ENCODE measurements at regions not wholly inside any gene's neighbourhood (a gene's known extent, or its start where the extent isn't known, plus 50 kb on each side); places are given as distances from the start of the nearest gene placed in this dataset.

DNA sequence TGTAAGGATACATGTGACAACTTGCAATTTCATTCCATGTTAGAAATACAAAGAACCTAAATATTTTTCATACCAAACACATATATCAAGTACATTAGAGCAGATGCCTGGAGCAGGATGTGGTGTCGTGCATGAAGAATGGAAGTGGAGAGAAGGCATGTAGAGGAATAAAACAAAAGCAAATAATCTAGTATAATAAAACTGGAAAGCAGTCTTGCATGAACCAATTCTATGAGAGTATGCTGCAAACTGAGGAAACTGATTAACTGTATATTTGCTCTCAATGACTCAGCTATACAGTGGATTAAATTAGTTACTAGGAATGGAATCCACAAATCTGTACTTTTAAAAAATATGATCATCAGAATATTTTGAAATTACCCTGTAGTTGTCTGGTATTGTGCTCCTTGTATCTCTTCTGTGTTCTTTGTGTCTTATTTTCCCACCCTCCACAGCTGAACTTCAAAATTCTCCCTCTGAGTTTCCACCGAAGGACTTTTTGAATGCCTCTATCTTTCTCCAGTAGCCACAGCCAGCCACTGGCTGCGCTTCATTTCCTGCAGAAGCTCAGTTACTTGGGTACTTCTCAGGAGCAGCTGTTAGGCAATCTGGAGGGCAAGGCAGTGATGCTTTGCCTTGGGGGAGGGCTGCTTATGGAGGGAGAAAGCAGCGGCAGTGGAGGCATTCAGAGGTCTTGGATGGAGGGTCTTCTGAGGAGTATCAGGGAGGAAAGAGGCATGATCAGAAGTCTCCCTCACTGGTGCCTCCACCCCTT, 608.0 kb downstream of the BRINP1 start:
- DNase-seq (ENCODE audit: low spot score) = no peak

GRCh38 chr9:118767571-118767970, 601.7 kb downstream of the BRINP1 start:
- DNase-seq (ENCODE audit: low spot score) = no peak

GRCh38 chr9:118782790-118783463, 586.3 kb downstream of the BRINP1 start:
- DNase-seq (ENCODE audit: low spot score) = no peak

DNA sequence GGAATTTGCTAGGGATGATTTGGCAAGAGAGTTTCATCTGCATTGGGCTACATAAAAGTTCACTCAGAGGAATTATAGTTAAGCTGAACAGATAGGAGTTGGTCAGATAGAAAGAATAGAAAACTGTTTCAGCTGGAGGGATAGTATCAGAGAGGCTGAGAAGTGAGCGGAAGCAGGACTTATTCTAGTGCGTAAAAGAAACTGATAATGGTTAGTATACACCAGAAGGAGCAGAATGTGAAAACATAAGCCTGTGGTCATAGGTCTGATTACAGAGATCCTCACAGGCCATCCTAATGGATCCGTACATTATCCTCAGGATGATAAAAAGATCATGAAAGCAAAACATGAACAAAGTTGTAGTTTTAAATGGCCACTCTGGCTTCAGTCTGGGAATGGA, 585.2 kb downstream of the BRINP1 start:
- no peak for DNase-seq (ENCODE audit: low spot score)

DNA sequence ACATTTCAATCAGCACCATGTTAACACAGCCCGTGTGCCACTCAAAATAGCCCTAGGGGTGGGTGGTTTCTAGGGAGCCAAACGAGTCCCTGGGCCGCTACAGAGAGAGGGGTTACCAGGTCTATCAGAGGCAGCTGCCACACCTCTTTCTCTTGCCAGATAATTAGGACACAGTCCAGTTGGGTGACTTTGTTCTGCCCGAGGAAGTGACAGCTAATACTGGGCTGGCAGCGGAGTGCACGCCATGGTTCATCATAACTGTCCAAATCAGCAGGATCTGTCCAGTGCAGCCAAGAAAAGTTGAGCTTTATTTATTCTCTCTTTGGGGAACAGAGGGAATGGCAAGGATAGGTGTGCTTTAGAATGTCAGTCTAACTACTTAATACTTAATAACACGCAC, 583.8 kb downstream of the BRINP1 start:
- DNase-seq (ENCODE audit: low spot score) = no peak

DNA sequence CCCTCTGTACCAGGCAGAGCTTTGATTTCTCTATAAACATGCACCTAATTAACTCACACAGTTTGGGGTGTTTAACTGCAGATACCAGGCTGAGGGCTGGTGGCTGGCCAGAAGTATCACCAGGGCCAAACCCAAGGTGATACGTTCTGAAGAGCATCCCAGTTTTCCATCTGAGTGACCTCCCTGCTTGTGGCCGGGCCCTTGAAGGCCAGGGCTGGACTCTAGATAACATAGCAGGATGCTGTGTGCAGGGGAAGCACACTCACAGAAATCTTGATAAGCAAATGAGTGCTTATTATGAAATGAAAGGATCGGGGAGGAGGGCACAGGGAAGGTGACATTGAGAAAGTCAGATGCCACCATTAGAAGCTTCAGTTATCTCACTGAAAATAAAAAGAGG, 582.4 kb downstream of the BRINP1 start:
- DNase-seq (ENCODE audit: low spot score) = no peak

DNA sequence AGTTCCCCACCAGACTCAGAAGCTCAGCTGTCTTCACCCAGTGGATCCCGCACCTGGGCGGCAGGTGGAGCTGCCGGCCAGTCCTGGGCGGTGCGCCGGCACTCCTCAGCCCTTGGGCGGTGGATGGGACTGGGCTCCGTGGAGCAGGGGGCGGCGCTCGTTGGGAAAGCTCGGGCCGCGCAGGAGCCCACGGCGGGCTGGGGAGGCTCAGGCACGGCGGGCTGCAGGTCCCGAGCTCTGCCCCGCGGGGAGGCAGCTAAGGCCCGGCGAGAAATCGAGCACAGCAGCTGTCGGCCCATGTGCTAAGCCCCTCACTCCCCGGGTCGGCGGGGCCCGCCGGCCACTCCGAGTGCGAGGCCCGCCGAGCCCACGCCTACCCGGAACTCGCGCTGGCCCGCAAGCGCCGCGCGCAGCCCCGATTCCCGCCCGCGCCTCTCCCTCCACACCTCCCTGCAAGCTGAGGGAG, 560.0 kb downstream of the BRINP1 start:
- no peak for DNase-seq (ENCODE audit: low spot score)

GRCh38 chr9:118829334-118829733, 539.9 kb downstream of the BRINP1 start:
- DNase-seq (ENCODE audit: low spot score) = peak; percentile 13

DNA sequence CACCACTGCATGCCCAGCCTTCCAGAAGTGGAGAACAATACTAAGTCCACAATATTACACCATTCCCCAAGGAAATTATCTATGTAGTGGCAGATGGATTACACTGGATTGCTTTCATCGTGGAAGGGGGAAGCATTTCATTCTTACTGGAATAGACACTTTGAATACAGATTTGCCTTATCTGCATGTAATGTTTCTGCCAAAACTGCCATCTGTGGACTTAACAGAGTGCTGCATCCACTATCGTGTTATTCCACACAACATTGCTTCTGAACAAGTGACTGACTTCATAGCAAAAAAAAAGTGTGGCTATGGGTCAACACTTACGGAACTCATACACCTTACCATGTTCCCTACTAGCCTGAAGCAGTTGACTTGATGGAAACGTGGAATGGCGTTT, 536.9 kb downstream of the BRINP1 start:
- DNase-seq (ENCODE audit: low spot score) = no peak

GRCh38 chr9:118836891-118837290, 532.3 kb downstream of the BRINP1 start:
- no peak for DNase-seq (ENCODE audit: low spot score)

DNA sequence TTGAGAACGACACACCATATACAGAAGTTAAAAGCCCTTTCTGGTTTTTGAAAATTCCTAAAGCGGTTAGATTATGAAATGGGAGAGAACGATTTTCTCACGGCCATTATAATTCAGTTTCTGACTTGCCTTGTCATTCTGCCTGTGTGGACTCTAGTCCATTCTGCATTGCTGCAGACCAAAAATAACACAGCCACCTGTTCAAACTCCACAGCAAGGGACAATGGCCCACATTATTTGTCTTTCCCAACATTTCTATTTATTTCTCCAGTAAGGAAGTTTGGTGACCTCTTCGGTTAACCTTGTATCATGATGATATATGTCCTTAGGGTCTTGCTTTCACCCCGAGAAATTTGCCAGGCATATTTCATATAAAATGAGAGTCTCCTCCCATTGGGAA, 497.7 kb downstream of the BRINP1 start:
- no peak for DNase-seq (ENCODE audit: low spot score)

- DNase-seq (ENCODE audit: low spot score) = peak; percentile 67
Observed at GRCh38 chr9:118882684-118883083, 486.6 kb downstream of the BRINP1 start.

DNA sequence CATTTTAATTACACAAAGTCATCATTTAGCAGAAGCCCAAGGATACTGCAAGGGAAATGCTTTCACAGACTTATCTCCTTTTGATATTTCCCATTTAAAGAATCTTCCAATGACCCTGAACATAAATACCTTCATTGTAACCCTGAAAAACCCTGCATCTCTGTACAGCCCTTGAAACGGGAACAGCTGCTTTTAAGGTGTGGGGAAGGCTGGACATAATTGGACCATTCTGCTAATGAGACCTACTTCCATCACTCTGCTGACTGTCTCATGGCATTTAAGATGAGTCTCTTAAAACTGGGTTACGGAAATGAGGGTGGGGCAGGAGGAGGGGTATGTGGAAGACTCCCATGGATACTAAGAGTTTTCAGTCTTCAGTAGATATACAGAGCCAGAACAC, 485.8 kb downstream of the BRINP1 start:
- no peak for DNase-seq (ENCODE audit: low spot score)

DNA sequence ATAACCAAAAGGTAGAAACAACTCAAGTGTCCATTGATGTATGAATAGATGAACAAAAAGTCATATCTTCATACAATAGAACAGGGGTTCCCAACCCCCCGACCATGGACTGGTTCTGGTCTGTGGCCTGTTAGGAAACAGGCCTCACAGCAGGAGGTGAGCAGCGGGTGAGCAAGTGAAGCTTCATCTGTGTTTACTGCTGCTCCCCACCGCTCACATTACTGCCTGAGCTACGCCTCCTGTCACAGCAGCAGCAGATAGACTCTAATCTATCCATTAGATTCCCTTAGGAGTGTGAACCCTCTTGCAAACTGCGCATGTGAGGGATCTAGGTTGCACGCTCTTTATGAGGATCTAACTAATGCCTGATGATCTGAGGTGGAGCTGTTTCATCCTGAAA, 478.0 kb downstream of the BRINP1 start:
- no peak for DNase-seq (ENCODE audit: low spot score)

DNA sequence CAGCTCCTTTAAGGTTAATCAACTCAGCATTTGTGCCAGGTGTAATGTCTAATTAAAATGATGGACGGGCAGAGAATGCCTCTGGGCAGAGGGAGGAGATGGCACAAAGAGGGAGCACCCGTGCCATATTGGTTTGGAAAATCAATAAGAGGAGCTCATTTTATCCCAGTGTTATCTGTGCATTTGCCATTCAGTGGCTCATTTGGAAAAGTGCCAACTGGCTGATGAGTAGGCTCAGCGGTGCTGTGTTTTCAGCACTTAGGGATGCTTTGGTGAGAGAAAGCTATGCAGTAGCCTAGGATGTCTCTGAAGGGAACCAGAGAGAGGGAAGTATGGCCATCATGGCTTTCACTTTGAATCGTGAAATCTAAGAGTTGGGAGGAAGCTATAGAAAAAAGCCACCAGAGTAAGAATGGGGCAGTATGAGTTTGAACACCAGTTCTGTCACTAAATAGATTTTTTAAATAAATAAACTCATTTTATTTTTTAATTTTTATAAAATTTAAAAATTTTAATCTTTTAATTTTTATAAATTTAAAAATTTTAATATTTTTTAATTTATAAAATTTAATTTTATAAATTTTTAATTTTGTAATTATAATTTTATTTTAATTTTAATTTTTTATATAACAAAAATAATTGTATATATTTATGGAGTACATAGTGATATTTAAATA, 472.8 kb downstream of the BRINP1 start:
- no peak for DNase-seq (ENCODE audit: low spot score)

DNA sequence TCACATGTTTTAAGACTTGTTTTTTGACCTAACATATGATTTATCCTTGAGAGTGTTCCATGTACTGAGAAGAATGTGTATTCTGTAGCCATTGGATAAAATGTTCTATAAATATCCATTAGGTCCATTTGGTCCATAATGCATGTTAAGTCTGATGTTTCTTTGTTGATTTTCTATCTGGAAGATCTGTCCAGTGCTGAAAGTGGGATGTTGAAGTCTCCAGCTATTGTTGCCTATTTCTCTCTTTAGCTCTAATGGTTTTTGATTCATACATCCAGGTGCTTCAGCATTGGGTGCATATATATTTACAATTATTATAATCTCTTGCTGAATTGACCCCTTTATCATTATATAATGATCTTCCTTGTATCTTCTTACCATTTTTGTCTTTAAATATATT, 451.1 kb downstream of the BRINP1 start:
- DNase-seq (ENCODE audit: low spot score) = no peak

DNA sequence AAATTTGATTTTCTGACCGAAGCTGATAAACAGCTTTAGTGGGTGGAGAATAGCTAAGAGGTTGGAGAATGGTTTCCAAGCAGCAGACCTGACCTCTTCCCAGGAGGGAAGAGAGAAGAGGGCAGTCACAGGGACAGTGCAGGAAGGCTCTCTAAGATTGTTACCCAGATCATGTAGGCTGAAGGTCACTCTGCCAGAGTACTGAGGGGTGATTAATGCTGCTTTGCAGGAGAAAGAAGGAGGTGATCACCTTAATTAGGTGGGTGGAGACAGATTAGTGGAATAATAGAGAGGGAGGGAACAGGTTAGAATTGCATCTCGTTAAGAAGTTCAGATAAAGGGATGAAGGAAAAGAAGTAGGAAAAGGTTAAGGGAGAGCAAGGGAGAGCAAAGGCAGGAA, 440.5 kb downstream of the BRINP1 start:
- no peak for DNase-seq (ENCODE audit: low spot score)

GRCh38 chr9:118929287-118929686, 439.9 kb downstream of the BRINP1 start:
- DNase-seq (ENCODE audit: low spot score) = peak; percentile 89

- DNase-seq (ENCODE audit: low spot score) = no peak
Observed at GRCh38 chr9:118931941-118932340, 437.3 kb downstream of the BRINP1 start.

DNA sequence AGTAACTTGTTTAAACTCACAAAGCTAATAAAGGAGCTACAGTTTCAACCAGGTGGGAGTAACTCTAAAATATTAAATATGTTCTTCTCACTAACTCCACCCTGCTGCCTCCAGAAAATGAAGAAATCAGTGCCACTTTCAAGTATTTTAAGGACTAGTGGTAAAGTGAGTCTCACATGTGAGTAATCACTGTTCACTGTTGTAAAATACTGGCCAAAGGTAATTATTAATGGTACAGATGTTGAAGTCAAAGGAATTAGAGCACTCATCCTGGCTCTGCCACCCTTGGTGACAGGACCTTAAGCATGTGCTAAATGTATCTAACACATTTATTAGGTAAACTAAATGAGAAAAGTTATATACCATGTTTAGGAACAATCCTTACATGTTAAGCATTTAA, 430.7 kb downstream of the BRINP1 start:
- no peak for DNase-seq (ENCODE audit: low spot score)

- no peak for DNase-seq (ENCODE audit: low spot score)
Observed at GRCh38 chr9:118940473-118940872, 428.8 kb downstream of the BRINP1 start.

DNA sequence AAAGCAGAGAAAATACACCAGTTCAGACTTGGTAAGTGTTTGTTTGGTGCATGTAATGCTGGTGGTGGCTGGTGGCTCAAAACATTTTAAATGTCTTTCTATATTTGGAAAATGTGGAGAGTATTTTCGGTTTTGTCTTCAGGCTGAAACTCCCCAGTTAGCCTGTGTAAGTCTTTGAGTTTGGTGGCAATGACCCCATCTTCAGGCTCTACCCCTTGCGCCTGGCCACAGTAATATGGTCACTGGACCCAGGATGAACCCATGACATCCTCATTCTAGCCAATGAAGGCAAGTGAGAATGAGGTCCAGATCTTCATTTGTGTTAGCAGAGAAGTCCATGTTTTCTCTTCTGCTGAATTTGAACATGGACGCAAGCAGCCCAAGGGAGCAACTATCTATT, 422.6 kb downstream of the BRINP1 start:
- DNase-seq (ENCODE audit: low spot score) = no peak

DNA sequence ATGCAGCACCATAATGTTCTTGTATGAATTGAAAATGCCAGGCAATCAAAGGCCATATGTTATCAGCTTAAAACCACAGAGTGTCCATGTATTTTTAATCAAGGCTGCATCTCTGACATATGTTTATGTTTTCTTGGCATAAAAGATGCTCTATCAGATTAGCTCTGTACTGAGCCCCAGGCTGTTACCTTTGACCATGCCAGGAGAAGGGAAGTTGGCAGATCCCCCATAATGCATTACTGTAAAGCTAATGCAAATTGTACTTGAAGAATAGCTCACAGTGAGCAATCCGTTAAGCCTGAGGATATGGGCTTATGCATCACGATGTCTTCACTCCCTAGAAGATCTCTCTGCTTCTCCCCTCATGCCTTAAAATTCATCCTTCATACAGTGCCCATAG, 414.4 kb downstream of the BRINP1 start:
- DNase-seq (ENCODE audit: low spot score) = no peak
